Trophoblast cell (in vitro differentiated cells and primary cell): ENCODE measurements at regions not wholly inside any gene's neighbourhood (a gene's known extent, or its start where the extent isn't known, plus 50 kb on each side); places are given as distances from the start of the nearest gene placed in this dataset.
A peak's percentile ranks its signal among the peaks of the same experiment; 100 is the strongest.

Source experiments
- DNase-seq, 2 donors: peaks; one replicate each; pipeline ENCODE4 v3.0.0-alpha.2; 2016
- H2AFZ ChIP-seq: 2 replicates; pipeline ENCODE4 v1.6.1; 2013; ENCODE audit warnings: low read length, moderate library complexity, mild to moderate bottlenecking; ENCODE audit not compliant: insufficient read depth, poor library complexity
- H2AK5ac ChIP-seq: 2 replicates; pipeline ENCODE4 v1.6.1; 2013; ENCODE audit warnings: mild to moderate bottlenecking, low read length
- H2BK120ac ChIP-seq: 2 replicates; pipeline ENCODE4 v1.6.1; 2013; ENCODE audit warnings: low read length, mild to moderate bottlenecking, moderate library complexity; ENCODE audit not compliant: insufficient read depth, poor library complexity
- H2BK12ac ChIP-seq: 2 replicates; pipeline ENCODE4 v1.6.1; 2013; ENCODE audit warnings: mild to moderate bottlenecking, low read length, moderate library complexity
- H2BK5ac ChIP-seq: 2 replicates; pipeline ENCODE4 v1.6.1; 2013; ENCODE audit warnings: low read length, low read depth, moderate library complexity, mild to moderate bottlenecking; ENCODE audit not compliant: poor library complexity
- H3K14ac ChIP-seq: 2 replicates; pipeline ENCODE4 v1.6.1; 2013; ENCODE audit warnings: mild to moderate bottlenecking, low read length
- H3K18ac ChIP-seq: 2 replicates; pipeline ENCODE4 v1.6.1; 2013; ENCODE audit warnings: mild to moderate bottlenecking, low read length
- H3K23ac ChIP-seq: 2 replicates; pipeline ENCODE4 v1.6.1; 2013; ENCODE audit warnings: low read length
- H3K27ac ChIP-seq: 2 replicates; pipeline ENCODE4 v1.5.1; 2013; ENCODE audit warnings: low read depth, mild to moderate bottlenecking, inconsistent platforms, low read length, moderate library complexity
- H3K27me3 ChIP-seq: 2 replicates; pipeline ENCODE4 v1.6.1; 2013; ENCODE audit warnings: inconsistent platforms, mild to moderate bottlenecking, low read length, moderate library complexity; ENCODE audit not compliant: insufficient read depth
- H3K36me3 ChIP-seq, 2 experiments: 1 replicate in 1 of 2; 2 replicates in 1 of 2; pipeline ENCODE4 v1.6.1; 2013; ENCODE audit warnings: low read length in 2 of 2, mild to moderate bottlenecking in 2 of 2, moderate library complexity in 1 of 2; ENCODE audit not compliant: insufficient read depth in 2 of 2, control insufficient read depth in 1 of 2
- H3K4ac ChIP-seq: 2 replicates; pipeline ENCODE4 v1.6.1; 2013; ENCODE audit warnings: low read depth, mild to moderate bottlenecking, low read length, moderate library complexity
- H3K4me1 ChIP-seq, 2 experiments: 1 replicate in 1 of 2; 2 replicates in 1 of 2; pipeline ENCODE4 v1.6.1; 2013; ENCODE audit warnings: low read length in 2 of 2, mild to moderate bottlenecking in 2 of 2, moderate library complexity in 1 of 2; ENCODE audit not compliant: insufficient read depth in 2 of 2, control insufficient read depth in 1 of 2
- H3K4me2 ChIP-seq: 2 replicates; pipeline ENCODE4 v1.6.1; 2013; ENCODE audit warnings: inconsistent platforms, mild to moderate bottlenecking, low read length, moderate library complexity
- H3K4me3 ChIP-seq: 2 replicates; pipeline ENCODE4 v1.5.1; 2013; ENCODE audit warnings: mild to moderate bottlenecking, low read depth, low read length, inconsistent platforms
- H3K79me1 ChIP-seq: one replicate; pipeline ENCODE4 v1.6.1; 2013; ENCODE audit warnings: low read length
- H3K79me2 ChIP-seq: 2 replicates; pipeline ENCODE4 v1.6.1; 2013; ENCODE audit warnings: low read length, mild to moderate bottlenecking; ENCODE audit not compliant: control insufficient read depth, insufficient read depth, poor library complexity
- H3K9ac ChIP-seq: 2 replicates; pipeline ENCODE4 v1.6.1; 2013; ENCODE audit warnings: mild to moderate bottlenecking, low read length
- H3K9me3 ChIP-seq: 2 replicates; pipeline ENCODE4 v1.6.1; 2013; ENCODE audit warnings: low read depth, mild to moderate bottlenecking, control low read depth, inconsistent platforms, low read length; ENCODE audit not compliant: insufficient read depth
- H4K12ac ChIP-seq: 2 replicates; pipeline ENCODE4 v1.6.1; 2013; ENCODE audit warnings: low read depth, mild to moderate bottlenecking, low read length, moderate library complexity
- H4K8ac ChIP-seq: 2 replicates; pipeline ENCODE4 v1.6.1; 2013; ENCODE audit warnings: low read depth, mild to moderate bottlenecking, low read length, moderate library complexity
- H4K91ac ChIP-seq: one replicate; pipeline ENCODE4 v1.6.1; 2013; ENCODE audit warnings: low read depth, mild to moderate bottlenecking, low read length, moderate library complexity
- WGBS: extraction: QIAGEN DNeasy Blood & Tissue Kit; methylation state at CpG from one replicate; pipeline ENCODE4 v1.1.7; 2013; ENCODE audit warnings: missing lambda C conversion rate; ENCODE audit not compliant: insufficient read length, insufficient coverage; ENCODE audit errors: extremely low coverage; 5-methylcytosine and 5-hydroxymethylcytosine counted together

DNA sequence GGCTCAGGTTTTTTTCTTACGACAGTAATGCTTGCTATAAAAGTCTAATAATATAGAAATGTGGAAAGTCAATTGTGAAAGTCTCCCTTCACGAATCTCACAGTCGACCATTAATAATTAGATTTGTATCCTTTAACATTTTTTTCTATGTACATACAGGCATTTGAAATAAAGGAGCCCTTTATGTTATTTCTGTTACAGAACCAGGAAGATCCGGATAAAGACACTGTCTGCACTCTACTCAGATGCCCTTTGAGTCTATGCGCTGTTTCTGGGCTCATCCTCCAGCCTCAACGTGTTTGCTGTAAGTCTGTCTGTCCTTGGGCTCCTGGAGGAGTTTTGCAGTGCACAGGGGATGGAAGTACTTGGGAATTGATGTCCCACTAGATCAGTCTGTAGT lies 212.2 kb upstream of the ATP2B1 start:
- DNase-seq = no peak
- Histone ChIP-seq H3K23ac (no peak overlapping the region), H2BK120ac (no peak overlapping the region), H3K9ac (no peak overlapping the region), H3K4ac (no peak overlapping the region), H3K9me3 (no peaks in the 10 kb centered on the region), H3K18ac (no peak overlapping the region), H3K4me3 (no peak overlapping the region), H4K91ac (no peak overlapping the region), H3K14ac (no peak overlapping the region), H2BK5ac (no peak overlapping the region), H3K4me2 (no peak overlapping the region), H3K27me3 (no peaks in the 10 kb centered on the region), H4K12ac (no peak overlapping the region), H3K79me1 (peaks cover 2% of the 10 kb centered on the region), H3K4me1 (peaks cover 7 to 8% of the 10 kb centered on the region in 2 experiments), H3K27ac (no peak overlapping the region), H2AFZ (no peak overlapping the region), H3K36me3 (no peaks in the 10 kb centered on the region), H3K79me2 (no peaks in the 10 kb centered on the region), H2AK5ac (no peak overlapping the region), H2BK12ac (peak overlapping the region; percentile 76), H4K8ac (peak overlapping the region; percentile 38)
- no CpG with 5 or more reads among the region's 6 CpGs for WGBS

GRCh38 chr12:89919241-89919906 lies 210.7 kb upstream of the ATP2B1 start:
- H3K9ac ChIP-seq = no peak overlapping the region
- no peaks in the 10 kb centered on the region for H3K36me3 ChIP-seq
- no peak overlapping the region for H2AFZ ChIP-seq
- WGBS = no CpG with 5 or more reads among the region's 26 CpGs
- H3K4me2 ChIP-seq = no peak overlapping the region
- H3K18ac ChIP-seq = no peak overlapping the region
- H3K4me3 ChIP-seq = no peak overlapping the region
- H3K4me1 ChIP-seq = peaks cover 7 to 8% of the 10 kb centered on the region in 2 experiments
- H2BK5ac ChIP-seq = no peak overlapping the region
- H3K14ac ChIP-seq = peak overlapping the region; percentile 4
- peaks cover 2% of the 10 kb centered on the region for H3K79me1 ChIP-seq
- H4K12ac ChIP-seq = no peak overlapping the region
- no peaks in the 10 kb centered on the region for H3K9me3 ChIP-seq
- peak overlapping the region; percentile 5 for H4K8ac ChIP-seq
- H3K79me2 ChIP-seq = no peaks in the 10 kb centered on the region
- no peak overlapping the region for H4K91ac ChIP-seq
- H3K4ac ChIP-seq = no peak overlapping the region
- peak; percentile 33 for DNase-seq
- peak overlapping the region; percentile 19 for H2BK12ac ChIP-seq
- H3K27me3 ChIP-seq = no peaks in the 10 kb centered on the region
- H3K23ac ChIP-seq = no peak overlapping the region
- H3K27ac ChIP-seq = no peak overlapping the region
- no peak overlapping the region for H2AK5ac ChIP-seq
- no peak overlapping the region for H2BK120ac ChIP-seq

GRCh38 chr12:89918172-89918846 lies 209.7 kb upstream of the ATP2B1 start:
- H3K4ac ChIP-seq = no peak overlapping the region
- H3K18ac ChIP-seq = no peak overlapping the region
- no peak overlapping the region for H4K91ac ChIP-seq
- no peak overlapping the region for H2BK5ac ChIP-seq
- H3K4me1 ChIP-seq = peaks cover 7 to 8% of the 10 kb centered on the region in 2 experiments
- H4K8ac ChIP-seq = no peak overlapping the region
- H3K23ac ChIP-seq = no peak overlapping the region
- H3K79me1 ChIP-seq = peaks cover 2% of the 10 kb centered on the region
- no peak overlapping the region for H3K9ac ChIP-seq
- H3K27me3 ChIP-seq = no peaks in the 10 kb centered on the region
- H4K12ac ChIP-seq = no peak overlapping the region
- H2BK120ac ChIP-seq = no peak overlapping the region
- no peak overlapping the region for H3K27ac ChIP-seq
- no peaks in the 10 kb centered on the region for H3K36me3 ChIP-seq
- H2AFZ ChIP-seq = no peak overlapping the region
- H3K9me3 ChIP-seq = no peaks in the 10 kb centered on the region
- no peak overlapping the region for H3K4me2 ChIP-seq
- no peak overlapping the region for H3K4me3 ChIP-seq
- no CpG with 5 or more reads among the region's 5 CpGs for WGBS
- no peak overlapping the region for H2BK12ac ChIP-seq
- H3K79me2 ChIP-seq = no peaks in the 10 kb centered on the region
- peak in 1 of 2 donors; percentile 26 for DNase-seq
- no peak overlapping the region for H2AK5ac ChIP-seq
- H3K14ac ChIP-seq = no peak overlapping the region

GRCh38 chr12:89909753-89910152 lies 201.1 kb upstream of the ATP2B1 start:
- Histone ChIP-seq H4K91ac (no peak overlapping the region), H3K4me2 (no peak overlapping the region), H3K4me3 (no peak overlapping the region), H3K27me3 (no peaks in the 10 kb centered on the region), H3K4ac (no peak overlapping the region), H3K14ac (no peak overlapping the region), H2BK5ac (no peak overlapping the region), H2AFZ (no peak overlapping the region), H3K23ac (no peak overlapping the region), H3K9ac (no peak overlapping the region), H3K27ac (no peak overlapping the region), H4K12ac (no peak overlapping the region), H4K8ac (no peak overlapping the region), H3K79me1 (no peaks in the 10 kb centered on the region), H3K36me3 (no peaks in the 10 kb centered on the region), H2BK12ac (no peak overlapping the region), H2BK120ac (no peak overlapping the region), H2AK5ac (no peak overlapping the region), H3K18ac (no peak overlapping the region), H3K4me1 (peaks cover 0 to 2% of the 10 kb centered on the region in 2 experiments), H3K9me3 (peaks cover 1% of the 10 kb centered on the region), H3K79me2 (no peaks in the 10 kb centered on the region)
- DNase-seq = peak; percentile 12 to 87
- no CpG with 5 or more reads among the region's 5 CpGs for WGBS
